Peyer's patch (tissue), 4 donors: ENCODE measurements at regions not wholly inside any gene's neighbourhood (a gene's known extent, or its start where the extent isn't known, plus 50 kb on each side); places are given as distances from the start of the nearest gene placed in this dataset.

Experiments used
- CTCF ChIP-seq, 6 experiments: fragments of 450-650 bp in 4 of 6; fragments of 200-600 bp in 2 of 6; sonication (generic) in 1 of 6; IDR thresholded peaks; one replicate each; pipeline ENCODE4 v1.5.1; 2017 to 2019; ENCODE audit warnings: antibody characterized with exemption in 6 of 6, mild to moderate bottlenecking in 3 of 6, moderate library complexity in 1 of 6
- POLR2A ChIP-seq, 2 donors: fragments of 450-650 bp; IDR thresholded peaks; one replicate each; pipeline ENCODE4 v1.5.1; 2017; ENCODE audit warnings: antibody characterized with exemption in 2 of 2, mild to moderate bottlenecking in 2 of 2, moderate library complexity in 2 of 2

GRCh38 chr19:31100981-31101380 is 248.3 kb downstream of the TSHZ3 start:
- no peak for TF ChIP-seq CTCF (IDR thresholded peaks at IDR 0.05)
- no peak for TF ChIP-seq POLR2A (IDR thresholded peaks at IDR 0.05)
